OCI-LY7 (cell line): ENCODE measurements at regions not wholly inside any gene's neighbourhood (a gene's known extent, or its start where the extent isn't known, plus 50 kb on each side); places are given as distances from the start of the nearest gene placed in this dataset.

Experiments
- CTCF ChIP-seq: fragments of 200-600 bp; sonication (generic); conservative IDR thresholded peaks from 2 replicates; pipeline ENCODE4 v1.5.1; 2014; ENCODE audit warnings: mild to moderate bottlenecking, antibody characterized with exemption, low read length, moderate library complexity, mixed read lengths
- EZH2phosphoT487 ChIP-seq: fragments of 200-600 bp; sonication (generic); IDR thresholded peaks from 2 replicates; pipeline ENCODE4 v1.6.1; 2018; ENCODE audit warnings: low read depth, borderline replicate concordance, mild to moderate bottlenecking, mixed run types, antibody characterized with exemption, low read length, moderate library complexity, mixed read lengths

DNA sequence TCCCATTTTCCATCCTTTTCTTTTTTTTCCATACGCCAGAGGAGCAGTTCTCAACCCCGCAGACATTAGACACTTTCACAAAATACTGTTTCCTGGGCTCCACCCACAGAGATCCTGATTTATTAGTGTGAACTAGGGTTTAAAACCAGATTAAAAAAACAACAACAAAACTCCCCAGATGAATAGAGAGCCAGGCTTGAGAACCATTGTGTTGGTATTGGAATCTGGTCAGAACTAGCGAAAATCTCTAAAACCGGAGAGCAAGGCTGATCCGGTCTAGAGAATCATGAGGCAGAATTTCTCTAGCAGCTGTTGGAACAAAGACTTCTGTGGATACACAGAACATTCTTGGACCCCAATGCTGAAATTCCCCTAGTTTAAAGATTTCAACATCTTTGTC lies 173.0 kb downstream of the PCSK1 start:
- TF ChIP-seq CTCF: no peak
- no peak for TF ChIP-seq EZH2phosphoT487
